HuH-7 (cell line): ENCODE measurements at regions not wholly inside any gene's neighbourhood (a gene's known extent, or its start where the extent isn't known, plus 50 kb on each side); places are given as distances from the start of the nearest gene placed in this dataset.

Experiments used
- DNase-seq: peaks from one replicate; pipeline ENCODE4 v3.0.0; 2011; ENCODE audit warnings: low spot score

DNA sequence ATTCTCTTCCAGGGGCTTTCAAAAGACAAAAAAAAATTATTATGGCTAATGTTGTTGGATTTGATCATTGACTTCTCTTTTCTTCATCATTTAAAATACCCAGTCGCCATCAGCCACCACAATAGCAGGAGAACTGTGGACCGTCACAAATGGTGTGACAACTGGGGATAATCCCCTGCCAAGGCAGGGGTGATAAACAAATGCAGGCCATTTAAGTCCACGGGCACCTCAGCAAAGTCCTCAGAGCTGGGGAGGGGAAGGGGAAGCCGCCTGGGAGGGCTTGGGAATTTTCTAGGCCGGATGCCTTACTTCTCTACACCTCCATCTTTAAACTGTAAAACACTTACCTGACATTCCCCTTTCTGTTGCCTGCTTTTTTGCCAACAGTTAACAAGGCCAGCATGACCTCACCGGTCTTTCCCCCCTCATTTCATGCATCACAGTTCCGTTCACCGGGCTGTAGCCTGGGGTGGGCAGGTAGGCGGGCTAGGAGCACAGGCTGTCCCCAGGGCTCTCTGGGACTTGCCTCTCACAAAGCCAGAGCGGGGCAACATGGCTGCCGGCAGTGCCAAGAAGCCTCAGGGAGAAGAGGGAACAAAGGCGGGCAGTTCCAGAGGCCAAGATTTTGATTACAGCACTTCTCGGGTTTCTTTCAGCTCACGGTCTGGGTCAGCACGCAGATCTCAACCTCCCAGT is 820.4 kb downstream of the BCL11A start:
- no peak for DNase-seq

DNA sequence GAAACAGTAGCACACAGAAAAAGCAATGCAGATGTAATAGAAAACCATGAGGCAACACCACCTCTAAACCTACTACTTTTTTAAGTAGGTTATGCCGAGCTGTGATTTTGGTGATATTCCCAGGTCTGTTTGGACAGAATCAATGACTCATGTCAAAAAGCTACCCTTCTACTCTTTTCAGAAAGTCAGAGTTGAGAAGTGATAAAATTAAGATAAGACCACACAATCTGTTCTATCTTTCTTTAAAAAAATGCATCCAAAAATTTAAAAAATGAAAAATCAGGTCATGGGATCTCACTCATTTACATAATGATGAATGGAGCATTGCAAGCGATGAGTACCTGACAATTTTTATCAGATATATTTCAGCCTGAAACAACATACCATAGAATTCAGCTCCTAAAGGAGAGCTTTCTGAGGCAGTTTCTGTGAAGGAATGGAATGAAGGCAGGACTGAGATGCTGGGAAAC is 826.3 kb downstream of the BCL11A start:
- DNase-seq = no peak

DNA sequence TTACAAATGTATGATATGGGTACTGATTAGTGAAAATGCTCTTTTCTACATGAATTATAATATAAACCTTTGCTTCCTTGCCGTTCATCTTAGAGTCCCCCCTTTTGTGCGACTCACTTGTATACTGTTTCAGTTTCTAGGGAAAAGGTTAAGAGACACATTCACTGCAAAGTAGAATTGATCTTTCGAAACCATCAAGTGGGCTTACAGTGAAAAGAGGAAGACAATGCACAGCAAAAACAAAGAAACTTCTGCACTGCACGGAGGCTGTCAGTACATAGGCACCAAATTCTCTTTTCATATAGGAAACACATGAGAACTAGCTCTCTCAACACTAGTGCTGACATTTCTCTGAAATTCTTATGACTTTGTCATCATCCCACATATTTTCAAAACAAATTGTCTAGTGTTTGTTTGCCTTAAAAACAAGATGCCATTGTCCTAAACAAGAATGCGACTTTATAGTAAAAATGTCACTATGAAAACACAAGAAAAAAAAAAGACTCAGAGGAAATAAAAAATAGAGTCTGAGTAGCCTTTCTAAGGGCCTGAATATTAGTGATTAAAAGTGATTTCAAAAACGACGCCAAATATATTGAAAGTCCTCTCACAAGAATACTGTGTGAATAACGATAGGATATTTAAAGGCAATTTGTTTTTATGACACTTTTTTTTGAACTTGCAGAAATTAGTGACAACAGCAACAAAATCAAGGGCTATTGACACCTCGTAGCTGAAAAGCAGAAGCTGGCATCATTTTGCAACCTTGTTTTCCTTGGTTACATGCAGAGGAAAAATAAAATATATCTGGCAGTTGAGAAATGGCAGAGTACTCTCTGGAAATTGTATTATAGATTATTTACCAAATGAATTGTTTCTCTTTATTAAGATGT is 827.0 kb downstream of the BCL11A start:
- DNase-seq = no peak

DNA sequence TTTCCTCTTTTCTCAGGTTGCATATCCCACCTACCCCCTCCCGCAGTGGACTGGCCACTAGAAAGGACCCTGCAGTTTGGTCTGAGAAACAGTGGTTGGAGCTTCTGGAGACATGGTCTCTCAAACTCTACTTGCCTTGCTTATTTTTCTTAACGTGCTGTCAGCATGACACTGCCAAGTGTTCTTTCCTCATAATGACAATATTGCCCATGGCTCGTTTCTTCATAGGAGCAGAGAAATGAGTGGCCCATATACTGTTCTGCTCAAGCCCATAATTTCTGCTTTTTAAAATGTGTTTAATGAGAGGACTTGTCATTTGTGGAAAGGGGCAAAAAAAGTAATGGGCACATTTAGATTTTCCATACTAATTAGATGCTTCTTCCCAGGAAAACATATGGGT is 828.7 kb downstream of the BCL11A start:
- DNase-seq = no peak

DNA sequence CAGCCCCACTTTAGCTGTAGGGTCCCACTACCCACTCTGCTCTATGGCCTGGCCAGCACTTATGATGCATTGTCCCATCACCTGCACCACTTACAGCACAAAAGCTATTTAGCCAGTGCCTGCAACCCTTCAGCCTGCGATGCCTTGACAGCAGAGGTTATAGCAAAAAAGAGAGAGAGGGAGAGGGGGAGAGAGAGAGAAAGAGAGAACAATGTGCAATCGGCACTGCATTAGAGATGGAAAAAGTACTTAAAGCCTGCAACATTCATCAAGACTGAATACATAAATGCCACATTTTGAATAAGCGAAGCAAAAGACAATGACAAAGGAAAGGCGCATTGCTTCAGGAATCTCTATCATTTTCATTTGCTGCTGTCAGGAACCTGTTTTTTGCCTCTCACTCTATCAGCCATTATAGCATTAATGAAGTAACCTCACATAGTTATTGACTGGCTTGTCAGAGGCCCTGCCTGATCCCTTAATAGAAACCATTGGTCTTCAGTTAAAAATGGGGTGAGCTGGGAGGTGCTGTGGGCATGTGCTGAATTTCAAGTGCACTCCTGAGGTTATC is 833.1 kb downstream of the BCL11A start:
- DNase-seq = no peak

DNA sequence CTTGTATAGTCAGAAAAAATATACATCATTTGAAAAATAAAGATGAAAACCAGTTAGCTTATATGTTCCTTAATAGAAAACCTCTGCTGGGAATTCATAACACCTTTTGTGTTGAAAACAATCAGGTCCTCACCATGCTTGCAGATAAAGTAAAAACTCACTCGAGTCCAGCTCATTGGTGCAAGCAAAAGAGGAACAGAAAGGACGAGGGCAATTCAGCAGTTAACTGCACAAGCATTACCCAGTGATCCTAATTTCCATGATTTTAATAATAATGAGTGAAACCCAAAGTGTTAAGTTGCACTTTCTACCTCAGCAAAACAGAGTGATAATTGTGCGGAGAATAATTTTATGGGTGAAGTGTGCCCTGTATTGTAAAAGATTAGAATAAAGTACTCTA is 839.9 kb downstream of the BCL11A start:
- DNase-seq = no peak

DNA sequence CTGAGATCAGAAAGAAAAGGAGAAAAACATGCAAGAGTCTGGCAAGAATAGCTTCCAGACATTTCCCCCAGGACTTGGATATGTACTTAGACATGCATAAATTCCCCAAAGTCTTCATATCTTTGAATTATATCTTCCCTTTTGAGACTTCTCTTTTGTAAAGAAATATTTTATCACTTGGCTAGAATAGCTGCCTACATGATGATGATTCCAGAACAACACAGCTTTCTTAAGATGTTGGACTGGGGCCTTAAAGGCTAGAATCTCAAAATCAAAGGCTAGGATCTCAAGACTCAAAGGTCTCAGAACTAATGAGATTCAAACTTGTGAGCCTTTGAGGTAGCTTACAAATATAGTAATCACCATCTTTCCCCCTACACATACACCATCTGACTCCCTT is 842.3 kb downstream of the BCL11A start:
- DNase-seq = no peak

DNA sequence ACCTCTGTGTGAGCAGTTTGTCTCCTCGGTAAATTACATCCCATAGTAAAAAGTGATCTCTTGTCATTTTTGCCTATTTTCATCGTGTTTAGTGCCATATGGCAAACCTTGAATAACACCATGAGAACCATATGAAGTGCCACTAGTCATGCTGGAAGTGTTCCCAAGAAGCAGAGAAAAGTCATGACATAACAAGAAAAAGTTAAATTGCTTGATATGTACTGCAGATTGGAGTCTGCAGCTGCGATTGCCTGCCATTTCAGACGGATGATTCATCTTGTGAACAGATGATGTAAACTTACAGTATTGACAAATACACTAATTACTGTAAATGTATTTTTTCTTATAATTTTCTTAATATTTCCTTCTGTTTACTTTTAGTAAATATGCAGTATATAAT is 846.7 kb downstream of the BCL11A start:
- DNase-seq = no peak

DNA sequence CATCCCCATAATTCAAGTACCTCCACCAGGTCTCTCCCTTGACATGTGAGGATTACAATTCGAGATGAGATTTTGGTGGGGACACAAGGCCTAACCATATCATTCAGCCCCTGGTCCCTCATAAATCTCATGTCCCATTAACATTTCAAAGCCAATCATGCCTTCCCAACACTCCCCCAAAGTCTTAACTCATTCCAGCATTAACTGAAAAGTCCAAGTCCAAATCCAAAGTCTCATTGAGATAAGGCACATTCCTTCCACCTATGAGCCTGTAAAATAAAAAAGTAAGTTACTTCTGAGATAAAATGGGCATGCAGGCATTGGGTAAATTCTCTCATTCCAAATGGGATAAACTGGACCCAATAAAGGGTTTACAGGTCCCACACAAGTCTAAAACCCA is 849.7 kb downstream of the BCL11A start:
- DNase-seq = no peak

DNA sequence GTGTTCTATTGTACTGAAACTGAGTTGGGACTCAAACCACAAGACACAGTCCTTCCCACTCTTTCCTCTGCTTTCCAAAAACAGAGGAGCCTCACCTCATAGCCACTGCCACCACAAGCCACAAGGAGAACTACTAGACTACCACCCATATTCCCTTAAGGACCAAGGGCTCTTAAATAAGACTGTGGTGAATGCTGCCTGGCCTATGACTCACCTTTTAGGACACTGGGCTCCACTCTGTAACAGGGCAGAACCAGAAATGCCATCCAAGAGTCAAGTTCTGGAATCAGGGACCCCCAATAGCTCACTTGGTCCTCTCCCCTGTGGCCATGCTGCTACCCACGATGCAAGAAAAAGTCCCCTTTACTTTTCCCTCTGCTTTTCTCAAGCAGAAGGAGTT is 851.4 kb downstream of the BCL11A start:
- DNase-seq = no peak

DNA sequence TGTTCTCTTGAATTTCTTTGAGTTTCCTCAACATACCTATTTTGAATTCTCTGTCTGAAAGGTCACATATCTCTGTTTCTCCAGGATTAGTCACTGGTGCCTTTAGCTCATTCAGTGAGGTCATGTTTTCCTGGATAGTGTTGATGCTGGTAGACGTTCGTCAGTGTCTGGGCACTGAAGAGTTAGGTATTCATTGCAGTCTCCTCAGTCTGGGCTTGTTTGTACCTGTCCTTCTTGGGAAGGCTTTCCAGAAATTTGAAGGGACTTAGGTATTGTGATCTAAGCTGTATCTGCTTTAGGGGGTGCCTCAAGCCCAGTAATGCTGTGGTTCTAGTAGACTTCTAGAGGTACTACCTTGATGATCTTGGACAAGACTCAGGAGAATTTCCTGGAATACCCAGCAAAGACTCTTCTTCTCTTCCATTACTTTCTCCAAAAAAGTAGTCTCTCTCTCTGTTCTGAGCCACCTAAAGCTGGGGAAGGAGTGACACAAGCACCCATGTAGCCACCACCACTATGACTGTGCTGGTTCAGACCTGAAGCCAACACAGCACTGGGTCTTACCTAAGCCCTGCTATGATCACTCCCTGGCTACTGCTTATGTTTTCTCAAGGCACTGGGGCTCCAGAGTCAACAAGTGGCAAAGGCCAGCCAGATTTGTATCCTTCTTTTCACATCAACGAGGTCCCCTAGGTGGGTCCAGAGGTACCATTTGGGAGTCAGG is 852.0 kb downstream of the BCL11A start:
- no peak for DNase-seq

DNA sequence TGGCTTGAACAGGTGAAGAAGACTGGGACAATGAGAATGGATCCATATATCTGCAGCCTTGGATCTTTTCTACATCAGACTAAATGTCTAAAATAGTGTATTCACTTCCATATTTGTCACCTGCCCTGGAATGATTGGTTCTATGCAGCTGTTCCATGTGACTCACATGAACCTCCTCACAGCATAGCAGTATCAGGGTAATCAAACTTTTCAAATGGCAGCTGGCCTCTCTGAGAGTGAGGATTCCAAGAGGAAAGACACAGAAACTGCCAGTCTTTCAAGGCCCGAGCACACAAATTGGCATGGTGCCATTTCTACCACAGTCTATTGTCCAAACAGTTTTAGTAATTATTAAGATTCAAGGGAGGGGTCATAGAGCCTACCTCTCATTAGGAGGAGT is 859.3 kb downstream of the BCL11A start:
- no peak for DNase-seq

DNA sequence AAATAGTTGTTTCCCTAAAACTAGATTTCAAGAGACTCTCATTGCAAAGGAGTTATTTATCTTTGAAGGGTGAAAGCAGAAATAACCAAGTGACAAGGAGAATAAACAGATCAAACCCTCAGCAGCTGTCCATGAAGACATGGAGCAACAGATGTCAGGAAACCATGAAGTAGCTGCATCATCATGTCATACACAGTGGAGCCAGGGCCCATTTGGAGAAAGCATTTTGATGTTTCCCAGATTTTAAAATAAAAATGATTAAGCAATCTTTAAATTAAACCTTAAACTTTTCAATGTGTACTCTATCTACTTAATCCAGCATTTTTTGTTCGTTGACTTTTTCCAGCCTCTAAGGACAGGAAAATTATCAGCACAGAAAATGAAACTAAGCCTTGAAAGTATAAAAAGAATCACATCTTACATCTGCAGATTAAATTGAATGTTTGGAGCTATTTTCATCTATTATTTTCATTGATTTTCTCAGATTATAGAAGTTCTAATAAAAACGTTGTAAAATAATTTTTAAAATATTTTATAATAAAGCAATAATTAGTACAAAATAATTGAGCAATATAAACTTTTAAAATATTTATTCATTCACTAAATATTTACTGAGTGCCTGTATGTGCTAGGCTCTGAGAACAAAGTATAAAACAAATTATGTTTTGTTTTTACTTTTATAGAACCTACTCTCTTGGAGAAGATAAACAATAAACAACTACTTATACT is 860.1 kb downstream of the BCL11A start:
- DNase-seq = no peak

DNA sequence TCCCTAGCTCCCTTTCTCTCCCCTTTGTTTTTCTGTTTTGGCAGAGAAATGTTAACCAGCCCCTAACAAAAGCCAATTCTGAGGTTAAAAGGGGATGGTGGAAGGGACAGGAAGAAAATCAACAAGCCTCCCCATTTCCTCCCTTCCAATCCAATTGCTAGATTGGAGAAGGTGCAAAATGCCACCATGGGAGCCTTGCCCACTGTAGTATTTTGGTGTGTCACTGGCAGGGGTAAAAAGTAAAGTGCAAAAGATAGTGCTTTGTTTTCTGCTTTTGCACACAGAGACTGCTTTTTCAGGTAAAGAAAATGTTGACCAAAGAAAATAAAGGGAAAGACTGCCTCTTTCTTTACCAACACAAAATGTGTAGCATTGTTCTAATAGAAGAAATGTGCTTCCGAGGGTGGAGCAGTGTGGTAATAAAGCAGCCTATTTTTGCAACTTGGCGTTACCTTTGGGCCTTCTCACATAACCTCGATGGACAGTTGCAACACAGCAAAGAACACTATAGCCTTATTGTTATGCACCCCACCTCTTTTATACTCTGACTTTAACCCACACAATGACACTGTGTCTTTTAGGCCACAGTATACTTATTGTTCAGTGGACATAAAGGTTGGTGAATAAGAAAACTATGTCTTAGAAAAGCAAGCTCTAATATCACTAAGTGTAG is 861.8 kb downstream of the BCL11A start:
- DNase-seq = no peak

DNA sequence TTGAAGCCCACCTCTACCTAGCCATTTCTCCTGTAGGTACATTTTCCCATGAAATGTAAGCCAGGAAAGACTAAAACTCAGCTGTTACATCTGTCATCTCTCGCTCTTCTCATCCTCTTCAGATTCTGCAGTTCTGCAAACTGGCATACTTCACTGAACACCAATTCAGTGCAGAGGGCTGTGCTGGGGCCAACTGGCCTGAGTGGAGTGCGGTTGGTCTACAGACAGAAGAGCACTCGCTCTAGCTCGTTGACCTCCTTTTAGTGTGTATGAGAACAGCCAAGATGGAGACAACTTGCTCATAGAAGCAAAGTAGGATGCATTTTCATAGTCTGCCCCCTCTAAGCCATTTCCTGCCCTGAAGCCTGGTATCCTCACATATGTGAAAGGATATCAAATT is 862.6 kb downstream of the BCL11A start:
- DNase-seq = no peak

DNA sequence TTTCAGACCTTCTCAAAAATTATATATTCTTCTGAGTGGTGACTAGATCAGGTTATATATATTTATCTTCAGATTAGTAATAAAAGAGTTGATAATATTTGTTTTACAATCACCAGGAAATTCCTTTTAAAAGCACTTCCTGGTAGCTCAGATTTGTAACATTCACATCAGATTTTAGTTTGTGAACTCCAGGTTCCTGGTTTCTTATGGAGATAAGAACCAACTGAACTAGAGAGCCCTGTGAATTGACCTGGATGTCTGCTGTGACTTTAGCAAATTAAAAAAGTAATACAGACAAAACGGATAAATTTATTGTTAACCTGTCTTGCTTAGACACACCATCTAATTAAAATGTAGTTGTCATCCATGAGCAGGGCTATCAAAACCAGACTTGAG is 868.7 kb downstream of the BCL11A start:
- DNase-seq = no peak

DNA sequence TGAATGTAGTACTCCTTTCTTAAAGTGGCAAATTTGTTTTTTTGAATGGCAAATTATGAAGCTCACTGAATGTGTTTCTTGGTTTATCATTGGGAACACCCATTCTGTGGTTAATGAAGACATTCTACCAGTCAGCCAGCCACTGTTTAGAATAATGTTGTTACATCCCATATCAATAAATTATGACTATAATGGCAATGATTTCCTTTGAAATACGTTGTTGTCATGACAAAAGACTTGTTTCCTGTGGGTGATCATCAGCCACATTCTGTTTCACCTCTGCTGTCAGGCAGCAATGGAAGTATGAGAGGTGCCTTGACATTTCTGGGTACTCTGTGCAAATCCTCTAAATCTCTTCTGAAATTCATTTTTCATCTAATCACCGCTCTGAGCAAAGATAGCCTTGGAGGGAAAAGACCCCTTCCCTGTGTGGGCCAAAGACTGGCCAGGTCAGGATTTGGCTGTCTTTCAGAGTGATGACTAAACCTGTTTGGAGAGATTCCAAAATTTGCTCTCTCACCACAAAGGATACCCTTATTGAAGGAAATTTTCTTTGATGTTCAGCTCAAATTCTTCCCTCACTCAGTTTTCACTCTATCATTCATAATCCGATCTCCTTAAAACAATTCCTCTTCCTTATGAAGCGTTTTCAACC is 869.2 kb downstream of the BCL11A start:
- DNase-seq = no peak

DNA sequence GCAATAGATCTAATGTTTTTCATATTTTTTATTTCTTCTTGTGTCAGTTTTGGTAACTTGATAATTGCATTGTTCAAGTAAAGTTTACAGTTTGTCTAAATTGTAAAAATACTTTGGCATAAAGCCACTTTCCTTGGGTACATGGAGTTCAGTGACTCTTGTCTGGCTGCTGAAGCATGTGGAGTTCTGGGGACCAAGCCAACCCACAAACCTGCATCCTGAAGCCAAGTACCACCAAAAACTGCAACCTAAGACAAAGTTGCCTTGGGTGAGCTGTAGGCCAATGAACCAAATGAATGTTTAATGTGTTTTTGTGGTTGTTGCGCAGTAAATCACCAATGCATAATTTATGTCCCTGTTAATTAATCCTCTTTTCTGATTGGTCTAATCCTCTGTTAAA is 872.6 kb downstream of the BCL11A start:
- DNase-seq = no peak

DNA sequence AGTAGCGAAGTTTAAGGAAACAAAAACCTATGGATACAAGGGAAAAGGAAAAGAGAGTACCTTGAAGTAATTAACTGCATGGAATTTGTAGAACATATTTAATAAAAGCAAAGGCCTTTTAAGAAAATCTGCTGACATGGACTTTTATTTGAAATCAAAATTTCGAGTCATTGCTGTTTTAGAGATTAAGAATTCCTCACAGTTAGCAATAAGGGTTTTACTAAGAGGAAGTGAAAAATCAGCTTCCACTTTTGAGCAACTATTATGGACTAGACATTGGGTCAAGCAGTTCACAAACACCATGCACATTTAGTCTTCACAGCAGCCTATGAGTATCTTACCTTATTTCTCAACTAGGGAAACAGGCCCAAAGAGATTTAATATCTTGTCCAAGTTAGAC is 876.3 kb downstream of the BCL11A start:
- DNase-seq = no peak

DNA sequence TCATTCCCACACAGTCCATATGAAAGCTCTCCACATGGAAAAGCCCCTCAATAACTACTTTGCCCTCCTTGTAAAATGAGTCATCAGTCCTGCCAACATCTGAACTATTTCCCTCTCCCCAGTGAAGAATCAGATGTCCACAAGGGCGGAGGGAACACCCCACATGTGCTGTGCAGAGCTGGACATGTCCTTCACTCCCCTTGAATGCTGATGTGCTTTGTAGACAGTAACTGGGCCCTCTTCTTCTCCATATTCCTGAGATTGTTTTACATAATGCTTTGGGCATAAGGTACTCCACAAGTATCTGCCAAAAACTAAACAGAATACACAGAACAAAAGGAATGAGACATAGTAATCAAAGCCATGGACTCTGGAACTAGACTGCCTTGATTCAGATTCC is 879.4 kb downstream of the BCL11A start:
- DNase-seq = no peak

DNA sequence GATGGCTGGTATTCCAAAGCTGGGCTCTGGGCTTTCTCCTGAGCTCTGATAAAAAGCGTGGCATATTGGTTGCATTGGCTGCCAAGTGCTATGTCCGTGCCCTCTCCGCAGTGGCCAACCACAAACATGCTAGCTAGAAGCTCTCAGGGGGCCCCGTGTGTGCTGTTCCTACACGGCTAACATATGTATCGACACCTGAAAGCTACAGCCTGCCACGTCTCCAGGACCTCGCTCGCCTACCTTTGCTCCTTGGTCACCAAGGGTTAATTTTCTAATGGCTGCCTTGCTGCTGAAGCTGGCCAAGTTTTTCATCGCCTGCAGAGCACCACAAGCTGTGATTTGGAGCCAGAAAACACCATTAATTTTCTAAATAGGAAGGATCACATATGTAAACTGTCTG is 888.4 kb downstream of the BCL11A start:
- DNase-seq = no peak
